ENCODE measurements at regions not wholly inside any gene's neighbourhood (a gene's known extent, or its start where the extent isn't known, plus 50 kb on each side); places are given as distances from the start of the nearest gene placed in this dataset.

DNA sequence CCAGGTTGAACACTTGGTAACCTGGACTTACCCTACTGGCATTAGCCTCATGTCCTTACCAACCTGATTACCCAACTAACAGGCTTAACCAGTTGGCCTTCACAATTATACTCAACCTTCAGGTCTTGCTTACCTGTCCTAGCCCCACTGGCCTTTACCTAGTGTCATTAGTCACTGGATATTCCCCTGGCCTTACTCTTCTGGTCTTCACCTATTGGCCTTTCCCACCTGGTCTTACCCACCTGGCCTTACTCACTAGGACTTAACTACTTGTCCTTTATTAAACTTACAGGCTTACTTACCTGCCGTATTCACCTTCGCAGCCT, 131.1 kb upstream of the ZSWIM2 start:
- no peaks in the 10 kb centered on the region for H3K79me2 ChIP-seq (ENCODE audit: control insufficient read depth, insufficient read depth, low read length)

More for the DNA sequence above, 131.1 kb upstream of the ZSWIM2 start:
- in situ Hi-C loops (cut with MboI): no loop called here
- 93% methylated on average over 2 of the region's 2 CpGs for WGBS (ENCODE audit: insufficient coverage, insufficient replicate concordance, low lambda C conversion rate, missing lambda C conversion rate)
- ChIA-PET POLR2A (no interaction called here), CTCF (no interaction called here), SMC1A (ENCODE audit: uncharacterized antibody, unreplicated experiment) (interaction anchor here (1.2 kb wide), 1 partner anchor 17 kb away, joined by 3 read pairs; no protein-coding TSS in a partner anchor), RAD21 (ENCODE audit: unreplicated experiment) (no interaction called here)
- no peak for FAIRE-seq
- H3K9ac ChIP-seq (ENCODE audit: control insufficient read depth, insufficient read depth, low read length): no peak overlapping the region
- no peak for DNase-seq (ENCODE audit: low read depth, low spot score)
- no peak for ATAC-seq
- H3K4me2 ChIP-seq (ENCODE audit: control insufficient read depth, insufficient read depth): no peak overlapping the region
- H3K4me1 ChIP-seq (ENCODE audit: control insufficient read depth, insufficient read depth, low read length): no peaks in the 10 kb centered on the region
- no peak overlapping the region for H3K27ac ChIP-seq (ENCODE audit: control insufficient read depth, insufficient read depth)
- H4K20me1 ChIP-seq (ENCODE audit: control insufficient read depth, insufficient read depth): no peaks in the 10 kb centered on the region
- no TSS peak for BruUV-seq (replicated peaks)
- H3K9me3 ChIP-seq (replicated peaks; ENCODE audit: control insufficient read depth, insufficient read depth, low read length): no peaks in the 10 kb centered on the region
- no peak overlapping the region for H2AFZ ChIP-seq (ENCODE audit: control insufficient read depth, low read depth, low read length)
- no peaks in the 10 kb centered on the region for H3K27me3 ChIP-seq (replicated peaks in 1 of 2; ENCODE audit: control insufficient read depth in 2 of 2, insufficient read depth in 2 of 2, low read length in 1 of 2)
- intact Hi-C loops (cut with micrococcal nuclease; ENCODE audit: unreplicated experiment): no loop called here
- H3K4me3 ChIP-seq: no peak overlapping the region
- TF ChIP-seq NBN (IDR thresholded peaks at IDR 0.05) (no peak), HDGF (IDR thresholded peaks at IDR 0.05) (no peak), MLLT1 (IDR thresholded peaks at IDR 0.05) (no peak), POLR2A (IDR thresholded peaks at IDR 0.05; ENCODE audit: low read depth, low read length) (no peak), GABPA (IDR thresholded peaks at IDR 0.05; ENCODE audit: low read depth) (no peak), IKZF1 (conservative IDR thresholded peaks at IDR 0.05) (no peak)
- TF ChIP-seq, protein P1, sequence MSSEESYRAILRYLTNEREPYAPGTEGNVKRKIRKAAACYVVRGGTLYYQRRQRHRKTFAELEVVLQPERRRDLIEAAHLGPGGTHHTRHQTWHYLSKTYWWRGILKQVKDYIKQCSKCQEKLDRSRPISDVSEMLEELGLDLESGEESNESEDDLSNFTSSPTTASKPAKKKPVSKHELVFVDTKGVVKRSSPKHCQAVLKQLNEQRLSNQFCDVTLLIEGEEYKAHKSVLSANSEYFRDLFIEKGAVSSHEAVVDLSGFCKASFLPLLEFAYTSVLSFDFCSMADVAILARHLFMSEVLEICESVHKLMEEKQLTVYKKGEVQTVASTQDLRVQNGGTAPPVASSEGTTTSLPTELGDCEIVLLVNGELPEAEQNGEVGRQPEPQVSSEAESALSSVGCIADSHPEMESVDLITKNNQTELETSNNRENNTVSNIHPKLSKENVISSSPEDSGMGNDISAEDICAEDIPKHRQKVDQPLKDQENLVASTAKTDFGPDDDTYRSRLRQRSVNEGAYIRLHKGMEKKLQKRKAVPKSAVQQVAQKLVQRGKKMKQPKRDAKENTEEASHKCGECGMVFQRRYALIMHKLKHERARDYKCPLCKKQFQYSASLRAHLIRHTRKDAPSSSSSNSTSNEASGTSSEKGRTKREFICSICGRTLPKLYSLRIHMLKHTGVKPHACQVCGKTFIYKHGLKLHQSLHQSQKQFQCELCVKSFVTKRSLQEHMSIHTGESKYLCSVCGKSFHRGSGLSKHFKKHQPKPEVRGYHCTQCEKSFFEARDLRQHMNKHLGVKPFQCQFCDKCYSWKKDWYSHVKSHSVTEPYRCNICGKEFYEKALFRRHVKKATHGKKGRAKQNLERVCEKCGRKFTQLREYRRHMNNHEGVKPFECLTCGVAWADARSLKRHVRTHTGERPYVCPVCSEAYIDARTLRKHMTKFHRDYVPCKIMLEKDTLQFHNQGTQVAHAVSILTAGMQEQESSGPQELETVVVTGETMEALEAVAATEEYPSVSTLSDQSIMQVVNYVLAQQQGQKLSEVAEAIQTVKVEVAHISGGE (CRISPR knock-in tag; IDR thresholded peaks at IDR 0.05): no peak
- TF ChIP-seq, protein P2, sequence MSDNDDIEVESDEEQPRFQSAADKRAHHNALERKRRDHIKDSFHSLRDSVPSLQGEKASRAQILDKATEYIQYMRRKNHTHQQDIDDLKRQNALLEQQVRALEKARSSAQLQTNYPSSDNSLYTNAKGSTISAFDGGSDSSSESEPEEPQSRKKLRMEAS (IDR thresholded peaks at IDR 0.05; ENCODE audit: low read depth, low read length): no peak
- H3K36me3 ChIP-seq (ENCODE audit: control insufficient read depth in 2 of 2, insufficient read depth in 2 of 2, low read length in 1 of 2): no peaks in the 10 kb centered on the region

Data from GM12878 (cell line).